Naive thymus-derived CD4-positive, alpha-beta T cell (primary cell): ENCODE measurements at regions not wholly inside any gene's neighbourhood (a gene's known extent, or its start where the extent isn't known, plus 50 kb on each side); places are given as distances from the start of the nearest gene placed in this dataset.

Source experiments
- ATAC-seq: fragments of 150-1000 bp; cut with Tn5 transposase; 2 replicates; pipeline ENCODE4 v1.10.0; 2021; ENCODE audit warnings: mild to moderate bottlenecking, moderate library complexity
- CTCF ChIA-PET: fragments of 350-600 bp; sonication (Branson Sonifier 250); formaldehyde crosslinking; loops from one replicate; lab custom pipeline; 2021; ENCODE audit warnings: antibody characterized with exemption; lab: Charles Lee
- POLR2A ChIA-PET: fragments of 350-600 bp; sonication (Branson Sonifier 250); formaldehyde crosslinking; loops from one replicate; lab custom pipeline; 2021; ENCODE audit warnings: antibody characterized with exemption, inconsistent platforms; lab: Charles Lee
- DNase-seq, 9 donors: peaks; one replicate each; pipeline versions ENCODE4 v3.0.0 to v3.0.0-alpha.2; 2020 to 2022; ENCODE audit warnings: mixed read lengths in 1 of 9
- H3K27ac ChIP-seq: one replicate; pipeline ENCODE4 v1.7.0; 2013; ENCODE audit warnings: mild to moderate bottlenecking, low read depth, low read length, moderate library complexity
- H3K27me3 ChIP-seq, 2 donors: one replicate each; pipeline ENCODE4 v1.7.0; 2013; ENCODE audit warnings: low read length in 2 of 2, mild to moderate bottlenecking in 2 of 2, moderate library complexity in 2 of 2; ENCODE audit not compliant: control insufficient read depth in 2 of 2, insufficient read depth in 2 of 2
- H3K36me3 ChIP-seq, 3 experiments: 1 replicate in 2 of 3; 2 replicates in 1 of 3; pipeline ENCODE4 v1.7.0; 2013; ENCODE audit warnings: low read length in 3 of 3, mild to moderate bottlenecking in 3 of 3, moderate library complexity in 1 of 3; ENCODE audit not compliant: insufficient read depth in 3 of 3, control insufficient read depth in 2 of 3
- H3K4me1 ChIP-seq, 2 donors: one replicate each; pipeline ENCODE4 v1.7.0; 2013; ENCODE audit warnings: low read length in 2 of 2, mild to moderate bottlenecking in 2 of 2, moderate library complexity in 1 of 2; ENCODE audit not compliant: control insufficient read depth in 2 of 2, insufficient read depth in 2 of 2
- H3K4me3 ChIP-seq: 2 replicates; pipeline ENCODE4 v1.7.0; 2013; ENCODE audit warnings: mild to moderate bottlenecking, low read length
- H3K9me3 ChIP-seq, 3 experiments: 1 replicate in 2 of 3; 2 replicates in 1 of 3; pipeline ENCODE4 v1.7.0; 2013; ENCODE audit warnings: low read length in 3 of 3; ENCODE audit not compliant: control insufficient read depth in 2 of 3
- H3K27ac Mint-ChIP-seq, 9 donors: one replicate each; pipeline ENCODE4 v1.8.0; 2020 to 2022; ENCODE audit warnings: mixed read lengths in 9 of 9, mild to moderate bottlenecking in 8 of 9, moderate library complexity in 5 of 9, inconsistent platforms in 2 of 9
- H3K27me3 Mint-ChIP-seq, 5 donors: one replicate each; pipeline ENCODE4 v1.8.0; 2021 to 2022; ENCODE audit warnings: mixed read lengths in 5 of 5, mild to moderate bottlenecking in 1 of 5
- H3K36me3 Mint-ChIP-seq, 5 donors: one replicate each; pipeline ENCODE4 v1.8.0; 2020 to 2022; ENCODE audit warnings: mixed read lengths in 5 of 5, mild to moderate bottlenecking in 3 of 5, inconsistent platforms in 1 of 5
- H3K4me1 Mint-ChIP-seq, 7 donors: one replicate each; pipeline ENCODE4 v1.8.0; 2020 to 2022; ENCODE audit warnings: mixed read lengths in 7 of 7, mild to moderate bottlenecking in 3 of 7, inconsistent platforms in 1 of 7
- H3K4me3 Mint-ChIP-seq, 10 donors: one replicate each; pipeline ENCODE4 v1.8.0; 2020 to 2022; ENCODE audit warnings: mild to moderate bottlenecking in 10 of 10, mixed read lengths in 10 of 10, moderate library complexity in 6 of 10, inconsistent platforms in 2 of 10
- H3K9me3 Mint-ChIP-seq, 11 donors: one replicate each; pipeline ENCODE4 v1.8.0; 2020 to 2022; ENCODE audit warnings: mixed read lengths in 11 of 11, mild to moderate bottlenecking in 4 of 11, inconsistent platforms in 1 of 11, moderate library complexity in 1 of 11
- intact Hi-C, 2 donors: fragments of 100-400 bp; cut with micrococcal nuclease; formaldehyde crosslinking; loops; one replicate each; pipeline ENCODE4 v1.15.1; 2023

DNA sequence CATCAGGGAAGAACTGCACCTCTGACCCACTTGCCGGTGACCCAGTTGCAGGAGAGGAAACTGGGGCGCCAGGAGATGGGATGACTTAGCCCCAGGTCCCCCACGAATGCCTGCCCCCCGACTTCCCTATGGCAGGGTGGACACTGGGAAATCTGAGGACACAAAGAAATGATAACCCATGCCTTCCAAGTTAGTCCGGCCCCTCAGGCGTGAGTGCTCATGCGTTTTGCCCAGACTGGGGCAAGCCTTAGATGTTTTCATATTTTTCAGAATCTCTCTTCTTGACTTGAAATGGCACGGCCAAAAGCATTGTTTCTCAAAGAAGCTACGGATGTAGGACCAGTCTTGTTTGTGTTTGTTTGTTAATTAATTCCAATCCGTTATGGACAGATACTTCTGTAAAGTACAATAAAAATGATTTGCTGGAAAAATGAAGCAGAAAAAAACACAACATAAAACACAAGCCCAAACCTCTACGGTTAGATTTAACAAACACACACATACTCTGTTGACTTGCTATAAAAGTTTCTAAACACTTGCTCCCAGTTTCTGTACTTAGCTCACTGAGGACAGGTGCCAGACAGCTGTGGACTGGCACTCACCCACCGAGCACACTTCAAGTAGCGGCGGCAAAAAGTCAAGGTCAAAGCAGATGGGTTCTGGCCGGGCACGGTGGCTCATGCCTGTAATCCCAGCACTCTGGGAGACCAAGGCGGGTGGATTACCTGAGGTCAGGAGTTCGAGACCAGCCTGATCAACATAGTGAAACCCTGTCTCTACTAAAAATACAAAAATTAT is 341.5 kb downstream of the BCOR start:
- Histone ChIP-seq H3K27me3 (no peaks in the 10 kb centered on the region), H3K9me3 (no peaks in the 10 kb centered on the region), H3K4me1 (no peaks in the 10 kb centered on the region), H3K36me3 (no peaks in the 10 kb centered on the region), H3K27ac (no peak overlapping the region), H3K4me3 (no peak overlapping the region)
- Mint-ChIP-seq H3K27me3 (no peaks in the 10 kb centered on the region), H3K36me3 (no peaks in the 10 kb centered on the region), H3K9me3 (peaks cover 0 to 1% (median 0%) of the 10 kb centered on the region in 11 donors), H3K4me3 (no peak overlapping the region), H3K4me1 (peaks cover 0 to 12% (median 6%) of the 10 kb centered on the region in 7 donors), H3K27ac (no peak overlapping the region)
- intact Hi-C loops = no loop called here
- ChIA-PET POLR2A (no interaction called here), CTCF (no interaction called here)
- ATAC-seq (no peak), DNase-seq (no peak)

GRCh38 chrX:39757971-39758370 is 339.8 kb downstream of the BCOR start:
- DNase-seq (no peak), ATAC-seq (no peak)
- H3K4me1 ChIP-seq = no peaks in the 10 kb centered on the region
- Mint-ChIP-seq H3K9me3 (no peaks in the 10 kb centered on the region), H3K4me1 (peaks cover 0 to 13% (median 2%) of the 10 kb centered on the region in 7 donors), H3K27me3 (no peaks in the 10 kb centered on the region), H3K36me3 (no peaks in the 10 kb centered on the region), H3K4me3 (no peak overlapping the region), H3K27ac (no peak overlapping the region)
- POLR2A ChIA-PET = no interaction called here
- H3K27me3 ChIP-seq = no peaks in the 10 kb centered on the region
- no peak overlapping the region for H3K27ac ChIP-seq
- no peaks in the 10 kb centered on the region for H3K36me3 ChIP-seq
- no peaks in the 10 kb centered on the region for H3K9me3 ChIP-seq
- no peak overlapping the region for H3K4me3 ChIP-seq
- CTCF ChIA-PET = no interaction called here
- intact Hi-C loops = no loop called here

GRCh38 chrX:39758791-39759525 is 338.8 kb downstream of the BCOR start:
- H3K27ac ChIP-seq = no peak overlapping the region
- H3K4me3 Mint-ChIP-seq = no peak overlapping the region
- H3K27me3 Mint-ChIP-seq = no peaks in the 10 kb centered on the region
- CTCF ChIA-PET = no interaction called here
- H3K9me3 Mint-ChIP-seq = no peaks in the 10 kb centered on the region
- no peak overlapping the region for H3K4me3 ChIP-seq
- no peak overlapping the region for H3K27ac Mint-ChIP-seq
- DNase-seq (no peak), ATAC-seq (no peak)
- intact Hi-C loops = no loop called here
- no peaks in the 10 kb centered on the region for H3K27me3 ChIP-seq
- H3K4me1 ChIP-seq = no peaks in the 10 kb centered on the region
- H3K36me3 Mint-ChIP-seq = no peaks in the 10 kb centered on the region
- POLR2A ChIA-PET = no interaction called here
- H3K36me3 ChIP-seq = no peaks in the 10 kb centered on the region
- no peaks in the 10 kb centered on the region for H3K9me3 ChIP-seq
- H3K4me1 Mint-ChIP-seq = peaks cover 0 to 9% (median 0%) of the 10 kb centered on the region in 7 donors

GRCh38 chrX:39759526-39760224 is 338.1 kb downstream of the BCOR start:
- Histone ChIP-seq H3K27me3 (no peaks in the 10 kb centered on the region), H3K27ac (no peak overlapping the region), H3K36me3 (no peaks in the 10 kb centered on the region), H3K4me1 (no peaks in the 10 kb centered on the region), H3K9me3 (no peaks in the 10 kb centered on the region), H3K4me3 (no peak overlapping the region)
- CTCF ChIA-PET = no interaction called here
- DNase-seq (no peak), ATAC-seq (no peak)
- intact Hi-C loops = no loop called here
- Mint-ChIP-seq H3K27me3 (no peaks in the 10 kb centered on the region), H3K4me1 (peaks cover 0 to 9% (median 0%) of the 10 kb centered on the region in 7 donors), H3K27ac (no peak overlapping the region), H3K4me3 (no peak overlapping the region), H3K36me3 (no peaks in the 10 kb centered on the region), H3K9me3 (no peaks in the 10 kb centered on the region)
- POLR2A ChIA-PET = interaction anchor here (1.2 kb wide), 1 partner anchor 15 kb away, joined by 3 read pairs; no protein-coding TSS in a partner anchor

GRCh38 chrX:39760930-39761329 is 336.8 kb downstream of the BCOR start:
- no peak for DNase-seq
- H3K4me3 Mint-ChIP-seq = no peak overlapping the region
- Histone ChIP-seq H3K36me3 (no peaks in the 10 kb centered on the region), H3K27ac (no peak overlapping the region), H3K4me1 (peaks cover 3% of the 10 kb centered on the region in 2 donors), H3K4me3 (no peak overlapping the region), H3K27me3 (no peaks in the 10 kb centered on the region), H3K9me3 (no peaks in the 10 kb centered on the region)
- intact Hi-C loops = no loop called here
- ChIA-PET CTCF (no interaction called here), POLR2A (interaction anchor here (0.6 kb wide), 1 partner anchor 462 kb away, joined by 3 read pairs; no protein-coding TSS in a partner anchor)
- H3K4me1 Mint-ChIP-seq = peaks cover 0 to 17% (median 6%) of the 10 kb centered on the region in 7 donors
- no peak for ATAC-seq
- no peaks in the 10 kb centered on the region for H3K27me3 Mint-ChIP-seq
- peak overlapping the region in 2 of 9 donors; percentile 49 to 60 for H3K27ac Mint-ChIP-seq
- no peaks in the 10 kb centered on the region for H3K36me3 Mint-ChIP-seq
- H3K9me3 Mint-ChIP-seq = no peaks in the 10 kb centered on the region

GRCh38 chrX:39762266-39762841 is 335.4 kb downstream of the BCOR start:
- no peaks in the 10 kb centered on the region for H3K9me3 ChIP-seq
- Mint-ChIP-seq H3K9me3 (no peaks in the 10 kb centered on the region), H3K27me3 (no peaks in the 10 kb centered on the region), H3K4me3 (no peak overlapping the region), H3K36me3 (no peaks in the 10 kb centered on the region), H3K27ac (no peak overlapping the region), H3K4me1 (peaks cover 0 to 26% (median 15%) of the 10 kb centered on the region in 7 donors)
- no peaks in the 10 kb centered on the region for H3K36me3 ChIP-seq
- H3K4me1 ChIP-seq = peaks cover 12 to 14% of the 10 kb centered on the region in 2 donors
- ATAC-seq (no peak), DNase-seq (no peak)
- no peak overlapping the region for H3K4me3 ChIP-seq
- no peaks in the 10 kb centered on the region for H3K27me3 ChIP-seq
- CTCF ChIA-PET = no interaction called here
- intact Hi-C loops = no loop called here
- POLR2A ChIA-PET = interaction anchor here (1.0 kb wide), 1 partner anchor 12 kb away, joined by 3 read pairs; no protein-coding TSS in a partner anchor
- no peak overlapping the region for H3K27ac ChIP-seq
